BLaER1 treated with 17β-estradiol and CSF1 and Interleukin-3, amounts not matched to agents 10 nM and 100 nM (cell line): ENCODE measurements at regions not wholly inside any gene's neighbourhood (a gene's known extent, or its start where the extent isn't known, plus 50 kb on each side); places are given as distances from the start of the nearest gene placed in this dataset.

Experiments
- H3K27ac ChIP-seq, 11 experiments: shearing (Covaris generic); formaldehyde crosslinking; 2 replicates each; pipeline ENCODE4 v1.8.1; 2022
- H3K27me3 ChIP-seq, 11 experiments: shearing (Covaris generic); formaldehyde crosslinking; 2 replicates each; pipeline ENCODE4 v1.8.1; 2022
- H3K36me3 ChIP-seq, 11 experiments: shearing (Covaris generic); formaldehyde crosslinking; 2 replicates each; pipeline ENCODE4 v1.8.1; 2022
- H3K4me1 ChIP-seq, 10 experiments: shearing (Covaris generic); formaldehyde crosslinking; 2 replicates each; pipeline ENCODE4 v1.8.1; 2022
- H3K4me2 ChIP-seq, 11 experiments: shearing (Covaris generic); formaldehyde crosslinking; 2 replicates each; pipeline ENCODE4 v1.8.1; 2022
- H3K4me3 ChIP-seq, 10 experiments: shearing (Covaris generic); formaldehyde crosslinking; 2 replicates each; pipeline ENCODE4 v1.8.1; 2022
- H3K9ac ChIP-seq, 11 experiments: shearing (Covaris generic); formaldehyde crosslinking; 2 replicates each; pipeline ENCODE4 v1.8.1; 2022
- H3K9me3 ChIP-seq, 11 experiments: shearing (Covaris generic); formaldehyde crosslinking; replicated peaks in 1 of 11; 2 replicates each; pipeline ENCODE4 v1.8.1; 2022
- H4K20me1 ChIP-seq, 11 experiments: shearing (Covaris generic); formaldehyde crosslinking; 2 replicates each; pipeline ENCODE4 v1.8.1; 2022
- Cebpa-rat ChIP-seq, 11 experiments: shearing (Covaris generic); IDR thresholded peaks; 2 replicates each; pipeline ENCODE4 v1.8.1; 2022

DNA sequence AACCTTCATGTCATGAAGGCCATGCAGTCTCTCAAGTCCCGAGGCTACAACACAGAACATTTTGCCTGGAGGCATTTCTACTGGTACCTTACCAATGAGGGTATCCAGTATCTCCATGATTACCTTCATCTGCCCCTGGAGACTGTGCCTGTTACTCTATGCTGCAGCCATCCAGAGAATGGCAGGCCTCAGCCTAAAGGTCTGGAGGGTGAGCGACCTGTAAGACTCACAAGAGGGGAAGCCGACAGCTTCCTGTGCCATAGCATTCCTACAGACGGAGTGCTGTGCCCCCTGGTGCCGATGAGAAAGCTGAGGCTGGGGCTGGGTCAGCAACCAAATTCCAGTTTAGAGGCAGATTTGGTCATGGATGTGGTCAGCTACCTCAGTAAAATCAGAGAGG is 51.3 kb upstream of the CADPS start:
- TF ChIP-seq Cebpa-rat (IDR thresholded peaks at IDR 0.05), result no peak
- no peak overlapping the region for H3K27ac ChIP-seq
- peaks cover 11 to 46% (median 34%) of the 10 kb centered on the region in 10 experiments for H3K4me1 ChIP-seq
- H3K9me3 ChIP-seq, result peaks cover 0 to 3% (median 1%) of the 10 kb centered on the region in 11 experiments; a peak in 9 of 22 replicates
- H3K9ac ChIP-seq, result no peak overlapping the region
- H3K36me3 ChIP-seq, result no peaks in the 10 kb centered on the region
- no peak overlapping the region for H3K4me2 ChIP-seq
- no peaks in the 10 kb centered on the region for H3K27me3 ChIP-seq
- no peak overlapping the region for H3K4me3 ChIP-seq
- H4K20me1 ChIP-seq, result no peaks in the 10 kb centered on the region

DNA sequence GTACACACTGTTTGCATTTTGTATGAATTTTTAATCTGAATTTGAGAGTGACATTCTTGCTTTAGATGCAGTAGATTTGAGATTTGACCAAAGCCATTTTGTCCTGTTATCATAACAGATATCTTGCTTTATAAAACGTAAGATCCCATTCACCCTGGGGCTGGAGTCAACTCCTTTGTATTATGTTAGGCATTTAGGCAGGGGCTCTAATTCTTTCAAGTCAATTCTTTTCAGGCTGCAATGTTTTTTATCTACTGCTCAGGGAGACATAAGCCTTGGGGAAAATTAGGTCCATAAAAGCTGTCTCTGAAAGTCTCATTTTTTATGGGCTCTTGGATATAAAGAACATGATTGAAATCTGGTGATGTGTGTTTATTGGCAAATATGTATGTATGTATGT is 53.0 kb upstream of the CADPS start:
- Histone ChIP-seq H4K20me1 (no peaks in the 10 kb centered on the region), H3K4me3 (no peak overlapping the region), H3K4me1 (peaks cover 0 to 29% (median 16%) of the 10 kb centered on the region in 10 experiments; a peak in 16 of 20 replicates), H3K9me3 (no peaks in the 10 kb centered on the region), H3K9ac (no peak overlapping the region), H3K27me3 (no peaks in the 10 kb centered on the region), H3K36me3 (no peaks in the 10 kb centered on the region), H3K4me2 (no peak overlapping the region), H3K27ac (no peak overlapping the region)
- TF ChIP-seq Cebpa-rat (IDR thresholded peaks at IDR 0.05), result no peak

DNA sequence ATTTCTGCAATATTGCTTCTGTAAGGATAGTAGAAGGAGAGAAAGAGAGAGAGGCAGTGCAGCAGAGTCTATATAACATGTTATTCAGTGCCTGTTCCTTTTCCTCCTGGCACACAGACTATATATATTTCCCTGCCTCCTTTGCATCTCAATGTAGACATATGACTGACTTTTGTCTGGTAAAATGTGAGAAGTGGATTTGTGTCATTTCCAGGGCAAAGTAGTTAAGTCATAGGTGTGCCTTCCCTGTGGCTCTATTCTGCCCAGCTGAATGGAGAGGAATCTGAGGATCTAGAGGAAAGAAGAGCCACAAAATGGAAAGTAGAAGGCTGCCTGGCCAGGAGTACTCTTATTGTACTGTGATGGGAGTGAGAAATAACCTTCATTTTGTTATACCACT is 54.6 kb upstream of the CADPS start:
- no peak overlapping the region for H3K9ac ChIP-seq
- no peaks in the 10 kb centered on the region for H3K36me3 ChIP-seq
- no peak for TF ChIP-seq Cebpa-rat (IDR thresholded peaks at IDR 0.05)
- no peak overlapping the region for H3K4me2 ChIP-seq
- H3K4me1 ChIP-seq, result peaks cover 0 to 14% (median under 1%) of the 10 kb centered on the region in 10 experiments; a peak in 9 of 20 replicates
- no peak overlapping the region for H3K4me3 ChIP-seq
- H3K27me3 ChIP-seq, result no peaks in the 10 kb centered on the region
- H3K9me3 ChIP-seq, result no peaks in the 10 kb centered on the region
- H4K20me1 ChIP-seq, result no peaks in the 10 kb centered on the region
- no peak overlapping the region for H3K27ac ChIP-seq

DNA sequence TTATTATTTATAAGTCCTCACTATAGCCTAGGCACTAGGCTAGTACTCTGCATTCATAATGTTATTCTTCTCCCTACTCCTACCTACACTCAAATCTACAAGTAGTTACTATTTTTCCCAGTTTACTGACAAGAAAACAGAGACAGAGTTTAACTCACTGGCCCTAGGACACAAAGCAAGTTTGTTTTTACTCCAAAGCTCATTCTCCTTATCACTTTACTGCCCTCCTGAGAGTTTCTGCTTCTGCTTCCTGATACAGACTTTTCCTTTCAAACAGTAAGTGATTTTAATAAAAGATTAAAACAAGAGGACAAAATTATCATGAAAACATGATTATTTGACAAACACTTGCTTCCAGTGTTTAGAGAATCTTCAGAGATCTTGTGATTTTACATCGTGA is 60.6 kb upstream of the CADPS start:
- H3K27ac ChIP-seq, result no peak overlapping the region
- H3K36me3 ChIP-seq, result no peaks in the 10 kb centered on the region
- H3K4me1 ChIP-seq, result peaks cover 0 to 5% (median 0%) of the 10 kb centered on the region in 10 experiments; a peak in 1 of 20 replicates
- no peaks in the 10 kb centered on the region for H4K20me1 ChIP-seq
- H3K4me3 ChIP-seq, result no peak overlapping the region
- no peaks in the 10 kb centered on the region for H3K27me3 ChIP-seq
- TF ChIP-seq Cebpa-rat (IDR thresholded peaks at IDR 0.05), result no peak
- H3K4me2 ChIP-seq, result no peak overlapping the region
- H3K9ac ChIP-seq, result no peak overlapping the region
- peaks cover 0 to 12% (median 3%) of the 10 kb centered on the region in 11 experiments; a peak in 7 of 22 replicates for H3K9me3 ChIP-seq

DNA sequence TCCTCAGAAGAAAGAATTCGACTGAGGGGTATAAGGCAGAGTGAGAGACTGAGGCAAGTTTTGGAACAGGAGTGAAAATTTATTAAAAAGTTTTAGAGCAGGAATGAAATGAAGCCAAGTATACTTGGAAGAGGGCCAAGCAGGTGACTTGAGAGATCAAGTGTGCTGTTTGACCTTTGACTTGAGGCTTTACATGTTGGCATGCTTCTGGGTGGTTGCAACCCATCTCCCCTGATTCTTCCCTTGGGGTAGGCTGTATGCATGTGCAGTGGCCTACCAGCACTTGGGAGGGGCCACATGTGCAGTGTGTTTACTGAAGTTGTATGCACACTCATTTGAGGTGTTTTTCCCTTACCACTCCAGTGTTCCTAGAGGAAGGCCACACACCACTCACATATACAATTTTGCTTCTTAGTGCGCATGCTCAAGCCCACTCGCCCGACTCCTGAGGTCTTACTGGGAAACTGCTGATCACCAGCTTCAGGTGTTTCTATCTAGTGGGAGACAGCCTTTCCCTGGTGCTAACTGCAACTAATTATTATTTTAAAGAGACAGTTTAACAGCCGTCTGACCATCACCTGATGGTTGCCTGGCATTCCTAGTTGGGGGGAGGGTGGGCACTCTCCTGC is 61.5 kb upstream of the CADPS start:
- Histone ChIP-seq H4K20me1 (no peaks in the 10 kb centered on the region), H3K9me3 (peaks cover 0 to 12% (median 3%) of the 10 kb centered on the region in 11 experiments; a peak in 7 of 22 replicates), H3K27ac (no peak overlapping the region), H3K27me3 (no peaks in the 10 kb centered on the region), H3K4me2 (no peak overlapping the region), H3K4me3 (no peak overlapping the region), H3K4me1 (peaks cover 0 to 5% (median 0%) of the 10 kb centered on the region in 10 experiments; a peak in 1 of 20 replicates), H3K36me3 (no peaks in the 10 kb centered on the region), H3K9ac (no peak overlapping the region)
- no peak for TF ChIP-seq Cebpa-rat (IDR thresholded peaks at IDR 0.05)

DNA sequence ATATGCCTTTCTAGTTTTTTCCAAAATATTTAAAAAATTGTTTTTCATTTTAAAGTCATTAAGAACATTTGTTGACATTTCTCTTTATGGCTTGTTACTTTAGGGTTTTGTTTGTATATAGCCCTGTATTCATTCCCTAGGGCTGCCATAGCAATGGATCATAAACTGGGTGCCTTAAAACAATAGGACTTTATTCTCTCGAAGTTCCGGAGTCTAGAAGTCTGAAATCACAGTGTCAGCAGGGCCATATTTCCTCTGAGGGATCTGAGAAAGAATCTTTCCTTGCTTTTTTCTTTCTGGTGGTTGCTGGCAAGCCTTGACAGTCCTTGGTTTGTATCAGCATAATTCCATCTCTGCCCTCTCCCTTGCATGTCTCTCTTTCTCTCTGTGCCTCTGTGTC is 63.4 kb upstream of the CADPS start:
- Histone ChIP-seq H3K4me1 (peaks cover 0 to 5% (median 0%) of the 10 kb centered on the region in 10 experiments; a peak in 1 of 20 replicates), H3K4me3 (no peak overlapping the region), H3K4me2 (no peak overlapping the region), H3K27me3 (no peaks in the 10 kb centered on the region), H3K36me3 (no peaks in the 10 kb centered on the region), H3K9me3 (peaks cover 0 to 12% (median 3%) of the 10 kb centered on the region in 11 experiments; a peak in 7 of 22 replicates), H4K20me1 (no peaks in the 10 kb centered on the region), H3K9ac (no peak overlapping the region), H3K27ac (no peak overlapping the region)
- TF ChIP-seq Cebpa-rat (IDR thresholded peaks at IDR 0.05), result no peak

DNA sequence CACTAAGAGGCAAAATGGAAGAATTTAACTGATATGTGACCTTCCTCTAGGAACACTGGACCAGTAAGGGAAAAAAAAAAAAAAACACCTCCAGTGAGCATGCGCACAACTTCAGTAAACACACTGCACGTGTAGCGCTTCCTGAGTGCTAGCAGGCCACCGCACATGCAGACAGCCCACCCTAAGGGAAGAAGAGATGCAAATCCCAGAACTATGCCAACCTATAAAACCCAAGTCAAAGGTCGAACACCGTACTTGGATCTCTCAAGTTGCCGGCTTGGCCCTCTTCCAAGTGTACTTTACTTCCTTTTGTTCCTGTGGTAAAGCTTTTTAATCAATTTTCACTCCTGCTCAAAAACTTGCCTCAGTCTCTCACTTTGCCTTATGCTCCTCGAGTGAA is 64.5 kb upstream of the CADPS start:
- no peak overlapping the region for H3K4me2 ChIP-seq
- H3K4me3 ChIP-seq, result no peak overlapping the region
- peaks cover 0 to 5% (median 0%) of the 10 kb centered on the region in 10 experiments; a peak in 1 of 20 replicates for H3K4me1 ChIP-seq
- H3K9me3 ChIP-seq, result peaks cover 0 to 12% (median 3%) of the 10 kb centered on the region in 11 experiments; a peak in 7 of 22 replicates
- no peak overlapping the region for H3K9ac ChIP-seq
- H3K27ac ChIP-seq, result no peak overlapping the region
- no peaks in the 10 kb centered on the region for H4K20me1 ChIP-seq
- no peaks in the 10 kb centered on the region for H3K36me3 ChIP-seq
- no peaks in the 10 kb centered on the region for H3K27me3 ChIP-seq
- TF ChIP-seq Cebpa-rat (IDR thresholded peaks at IDR 0.05), result no peak

DNA sequence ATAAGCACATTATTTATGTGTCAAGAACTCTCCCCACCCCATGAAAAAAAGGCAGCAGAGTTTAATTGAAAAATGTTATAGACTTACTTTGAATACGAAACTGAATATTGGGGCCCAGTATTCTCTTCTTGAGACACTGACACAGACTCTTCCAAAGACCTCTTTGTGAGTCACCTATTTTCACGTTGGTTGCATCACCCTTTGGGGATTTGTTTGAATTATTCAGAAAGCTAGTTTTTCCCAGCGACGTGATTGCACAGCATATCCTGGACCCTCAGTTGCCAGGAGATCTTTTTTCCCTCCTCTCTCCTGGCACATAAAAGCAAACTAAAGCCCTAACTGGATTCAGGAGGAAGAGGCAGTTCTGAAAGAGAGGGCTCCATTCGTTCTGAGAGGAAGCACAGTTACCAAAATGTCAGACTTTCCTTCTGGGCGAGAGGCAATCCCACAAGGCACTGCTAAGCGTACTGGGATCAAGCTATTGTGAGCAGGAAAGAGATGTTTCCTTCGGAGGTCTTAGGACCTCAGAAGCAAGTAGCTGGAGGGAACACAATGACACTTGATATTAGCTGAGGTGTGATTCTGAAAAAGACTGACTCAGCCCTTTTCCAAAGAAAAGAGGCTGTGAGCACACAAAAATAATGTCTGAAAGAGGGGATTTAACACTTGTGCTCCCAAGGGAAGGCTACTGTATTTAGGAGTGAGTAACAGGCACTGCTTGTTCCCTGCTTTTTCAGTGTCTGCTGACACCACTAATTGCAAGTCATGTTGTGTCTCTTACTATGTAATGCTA is 65.8 kb upstream of the CADPS start:
- H3K27ac ChIP-seq, result no peak overlapping the region
- no peak overlapping the region for H3K9ac ChIP-seq
- peaks cover 0 to 12% (median 3%) of the 10 kb centered on the region in 11 experiments; a peak in 7 of 22 replicates for H3K9me3 ChIP-seq
- H3K4me2 ChIP-seq, result no peak overlapping the region; a peak in 1 of 22 replicates
- no peak overlapping the region for H3K4me3 ChIP-seq
- TF ChIP-seq Cebpa-rat (IDR thresholded peaks at IDR 0.05), result no peak
- no peaks in the 10 kb centered on the region for H4K20me1 ChIP-seq
- H3K4me1 ChIP-seq, result peaks cover 0 to 5% (median 0%) of the 10 kb centered on the region in 10 experiments; a peak in 1 of 20 replicates
- no peaks in the 10 kb centered on the region for H3K27me3 ChIP-seq
- H3K36me3 ChIP-seq, result no peaks in the 10 kb centered on the region

DNA sequence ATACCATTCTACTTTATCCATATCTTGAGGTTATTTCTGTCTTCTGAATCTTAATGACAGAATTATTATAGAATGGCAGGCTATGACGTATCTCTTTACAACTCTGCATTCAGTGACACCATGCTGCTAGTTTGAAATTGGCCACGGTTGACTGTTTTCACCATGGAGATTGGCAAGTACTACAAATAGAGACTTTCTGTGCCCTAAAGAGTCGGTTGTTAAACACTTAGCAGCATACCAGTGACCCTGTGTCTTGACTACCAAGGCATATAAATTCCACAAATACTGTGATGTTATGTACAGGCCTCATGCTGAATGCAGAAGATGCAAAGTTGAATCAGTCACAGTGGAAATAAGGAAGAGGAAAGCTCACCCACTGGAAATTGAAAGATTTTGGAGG is 67.0 kb upstream of the CADPS start:
- H3K4me2 ChIP-seq, result no peak overlapping the region
- H3K36me3 ChIP-seq, result no peaks in the 10 kb centered on the region
- TF ChIP-seq Cebpa-rat (IDR thresholded peaks at IDR 0.05), result no peak

More for the DNA sequence above, 67.0 kb upstream of the CADPS start:
- peaks cover 0 to 5% (median 0%) of the 10 kb centered on the region in 10 experiments; a peak in 1 of 20 replicates for H3K4me1 ChIP-seq
- H3K4me3 ChIP-seq, result no peak overlapping the region
- no peak overlapping the region for H3K27ac ChIP-seq
- H4K20me1 ChIP-seq, result no peaks in the 10 kb centered on the region
- peaks cover 0 to 12% (median 3%) of the 10 kb centered on the region in 11 experiments; a peak in 7 of 22 replicates for H3K9me3 ChIP-seq
- no peak overlapping the region for H3K9ac ChIP-seq
- H3K27me3 ChIP-seq, result no peaks in the 10 kb centered on the region
